ENCODE measurements at regions not wholly inside any gene's neighbourhood (a gene's known extent, or its start where the extent isn't known, plus 50 kb on each side); places are given as distances from the start of the nearest gene placed in this dataset.

GRCh38 chr12:14275111-14275510 is 90.4 kb upstream of the ATF7IP start:
- TF ChIP-seq YY1 (IDR thresholded peaks at IDR 0.05; ENCODE audit: low read depth) (no peak), EGR1 (IDR thresholded peaks at IDR 0.05) (no peak), TAF1 (IDR thresholded peaks at IDR 0.05; ENCODE audit: low read depth) (no peak), ZBTB7A (IDR thresholded peaks at IDR 0.05; ENCODE audit: low read depth) (no peak), FOXM1 (IDR thresholded peaks at IDR 0.05; ENCODE audit: borderline replicate concordance, low read depth) (no peak), NFIC (IDR thresholded peaks at IDR 0.05) (no peak), TEAD4 (IDR thresholded peaks at IDR 0.05) (no peak), TCF12 (IDR thresholded peaks at IDR 0.05; ENCODE audit: low read depth) (no peak), RAD21 (IDR thresholded peaks at IDR 0.05; ENCODE audit: low read depth) (no peak), EP300 (IDR thresholded peaks at IDR 0.05; ENCODE audit: borderline replicate concordance) (no peak), REST (IDR thresholded peaks at IDR 0.05; ENCODE audit: low read depth) (no peak), CEBPB (IDR thresholded peaks at IDR 0.05) (no peak), MAX (IDR thresholded peaks at IDR 0.05) (no peak), USF1 (IDR thresholded peaks at IDR 0.05) (no peak), CREB1 (IDR thresholded peaks at IDR 0.05; ENCODE audit: low read depth) (no peak)

GRCh38 chr12:14275886-14276285 is 89.6 kb upstream of the ATF7IP start:
- TF ChIP-seq TAF1 (IDR thresholded peaks at IDR 0.05; ENCODE audit: low read depth) (no peak), ZBTB7A (IDR thresholded peaks at IDR 0.05; ENCODE audit: low read depth) (no peak), FOXM1 (IDR thresholded peaks at IDR 0.05; ENCODE audit: borderline replicate concordance, low read depth) (no peak), EGR1 (IDR thresholded peaks at IDR 0.05) (no peak), TCF12 (IDR thresholded peaks at IDR 0.05; ENCODE audit: low read depth) (no peak), TEAD4 (IDR thresholded peaks at IDR 0.05) (no peak), REST (IDR thresholded peaks at IDR 0.05; ENCODE audit: low read depth) (no peak), NFIC (IDR thresholded peaks at IDR 0.05) (no peak), RAD21 (IDR thresholded peaks at IDR 0.05; ENCODE audit: low read depth) (no peak), CEBPB (IDR thresholded peaks at IDR 0.05) (no peak), EP300 (IDR thresholded peaks at IDR 0.05; ENCODE audit: borderline replicate concordance) (no peak), YY1 (IDR thresholded peaks at IDR 0.05; ENCODE audit: low read depth) (no peak), CREB1 (IDR thresholded peaks at IDR 0.05; ENCODE audit: low read depth) (no peak)

- TF ChIP-seq REST (IDR thresholded peaks at IDR 0.05; ENCODE audit: low read depth): no peak
- TF ChIP-seq MAX (IDR thresholded peaks at IDR 0.05): no peak
- no peak for TF ChIP-seq YY1 (IDR thresholded peaks at IDR 0.05; ENCODE audit: low read depth)
- no peak for TF ChIP-seq CEBPB (IDR thresholded peaks at IDR 0.05)
These were observed 87.1 kb upstream of the ATF7IP start for GRCh38 chr12:14278294-14278953.

GRCh38 chr12:14279845-14280244 is 85.6 kb upstream of the ATF7IP start:
- no peak for TF ChIP-seq ZBTB7A (IDR thresholded peaks at IDR 0.05; ENCODE audit: low read depth)
- TF ChIP-seq NFIC (IDR thresholded peaks at IDR 0.05): no peak
- no peak for TF ChIP-seq TCF12 (IDR thresholded peaks at IDR 0.05; ENCODE audit: low read depth)
- TF ChIP-seq YY1 (IDR thresholded peaks at IDR 0.05; ENCODE audit: low read depth): no peak
- TF ChIP-seq RAD21 (IDR thresholded peaks at IDR 0.05; ENCODE audit: low read depth): no peak
- TF ChIP-seq CREB1 (IDR thresholded peaks at IDR 0.05; ENCODE audit: low read depth): no peak
- no peak for TF ChIP-seq EGR1 (IDR thresholded peaks at IDR 0.05)
- TF ChIP-seq TEAD4 (IDR thresholded peaks at IDR 0.05): no peak
- no peak for TF ChIP-seq USF1 (IDR thresholded peaks at IDR 0.05)
- no peak for TF ChIP-seq MAX (IDR thresholded peaks at IDR 0.05)

All from Ishikawa (cell line).